ENCODE measurements at regions not wholly inside any gene's neighbourhood (a gene's known extent, or its start where the extent isn't known, plus 50 kb on each side); places are given as distances from the start of the nearest gene placed in this dataset.

DNA sequence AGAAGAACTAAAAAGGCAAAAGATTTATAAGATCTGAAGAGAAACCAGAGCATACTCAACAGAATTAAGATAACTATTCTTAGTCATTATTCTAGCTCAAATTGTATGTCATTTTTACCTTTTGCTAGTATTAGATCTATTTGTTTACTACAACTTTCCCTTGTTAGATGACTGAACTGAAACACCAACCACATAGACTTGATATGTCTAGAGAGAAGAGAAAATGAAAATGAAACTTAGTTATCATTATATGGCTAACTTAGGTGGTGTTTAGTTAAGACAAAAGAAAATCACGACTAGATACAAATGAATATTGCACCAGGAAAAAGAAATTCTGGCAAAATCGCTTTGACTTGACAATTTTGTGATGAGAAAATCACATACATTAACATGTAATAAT lies 690.8 kb downstream of the PCDH18 start:
- TF ChIP-seq, protein P1, sequence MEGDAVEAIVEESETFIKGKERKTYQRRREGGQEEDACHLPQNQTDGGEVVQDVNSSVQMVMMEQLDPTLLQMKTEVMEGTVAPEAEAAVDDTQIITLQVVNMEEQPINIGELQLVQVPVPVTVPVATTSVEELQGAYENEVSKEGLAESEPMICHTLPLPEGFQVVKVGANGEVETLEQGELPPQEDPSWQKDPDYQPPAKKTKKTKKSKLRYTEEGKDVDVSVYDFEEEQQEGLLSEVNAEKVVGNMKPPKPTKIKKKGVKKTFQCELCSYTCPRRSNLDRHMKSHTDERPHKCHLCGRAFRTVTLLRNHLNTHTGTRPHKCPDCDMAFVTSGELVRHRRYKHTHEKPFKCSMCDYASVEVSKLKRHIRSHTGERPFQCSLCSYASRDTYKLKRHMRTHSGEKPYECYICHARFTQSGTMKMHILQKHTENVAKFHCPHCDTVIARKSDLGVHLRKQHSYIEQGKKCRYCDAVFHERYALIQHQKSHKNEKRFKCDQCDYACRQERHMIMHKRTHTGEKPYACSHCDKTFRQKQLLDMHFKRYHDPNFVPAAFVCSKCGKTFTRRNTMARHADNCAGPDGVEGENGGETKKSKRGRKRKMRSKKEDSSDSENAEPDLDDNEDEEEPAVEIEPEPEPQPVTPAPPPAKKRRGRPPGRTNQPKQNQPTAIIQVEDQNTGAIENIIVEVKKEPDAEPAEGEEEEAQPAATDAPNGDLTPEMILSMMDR (IDR thresholded peaks at IDR 0.05) = no peak
- no peak for TF ChIP-seq POLR2AphosphoS5 (IDR thresholded peaks at IDR 0.05)
- no peak for TF ChIP-seq EP300 (IDR thresholded peaks at IDR 0.05)

Data from stomach (tissue), 4 donors.